ENCODE measurements at regions not wholly inside any gene's neighbourhood (a gene's known extent, or its start where the extent isn't known, plus 50 kb on each side); places are given as distances from the start of the nearest gene placed in this dataset.

DNA sequence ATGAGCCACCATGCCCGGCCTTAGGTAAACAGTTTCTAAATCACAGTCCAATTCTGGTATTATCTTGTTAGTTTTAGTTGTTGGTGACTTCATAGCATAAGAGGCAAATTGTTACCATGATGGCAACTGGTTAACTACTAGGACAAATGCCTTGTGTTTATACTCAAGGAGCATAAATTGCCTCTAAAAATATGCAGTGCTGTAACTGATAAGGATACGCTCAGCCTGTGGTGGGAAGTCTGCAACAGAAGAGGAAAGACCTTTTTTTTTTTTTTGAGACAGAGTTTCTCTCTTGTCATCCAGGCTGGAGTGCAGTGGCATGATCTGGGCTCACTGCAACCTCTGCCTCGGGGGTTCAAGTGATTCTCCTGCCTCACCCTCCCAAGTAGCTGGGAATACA, 311.9 kb upstream of the ARGLU1 start:
- Histone ChIP-seq H3K79me2 (ENCODE audit: insufficient read depth, low read length) (no peaks in the 10 kb centered on the region), H2AFZ (ENCODE audit: low read depth, low read length) (no peak overlapping the region), H3K36me3 (ENCODE audit: insufficient read depth, low read length) (no peaks in the 10 kb centered on the region), H3K9ac (ENCODE audit: low read length) (no peak overlapping the region), H3K4me3 (ENCODE audit: insufficient read depth, low read depth, low read length) (no peak overlapping the region), H3K9me3 (ENCODE audit: insufficient read depth, low read depth, low read length) (no peaks in the 10 kb centered on the region), H4K20me1 (ENCODE audit: insufficient read depth, low read length) (no peaks in the 10 kb centered on the region), H3K4me1 (ENCODE audit: insufficient read depth, low read length) (no peaks in the 10 kb centered on the region), H3K27ac (ENCODE audit: low read depth, low read length) (no peak overlapping the region), H3K4me2 (ENCODE audit: low read length) (no peak overlapping the region), H3K27me3 (ENCODE audit: insufficient read depth, low read length) (no peaks in the 10 kb centered on the region)
- H3K27ac Mint-ChIP-seq (ENCODE audit: unreplicated experiment): no peak overlapping the region
- H3K27me3 Mint-ChIP-seq (ENCODE audit: low read depth, unreplicated experiment): no peaks in the 10 kb centered on the region
- no peaks in the 10 kb centered on the region for H3K4me1 Mint-ChIP-seq (ENCODE audit: low read depth, unreplicated experiment)
- H3K4me3 Mint-ChIP-seq (ENCODE audit: unreplicated experiment): no peak overlapping the region
- DNase-seq (ENCODE audit: low read depth) (no peak), FAIRE-seq (no peak)
- no peaks in the 10 kb centered on the region for H3K36me3 Mint-ChIP-seq (ENCODE audit: low read depth, unreplicated experiment)
- no peak for TF ChIP-seq EZH2 (IDR thresholded peaks at IDR 0.05; ENCODE audit: insufficient read depth, low read length)
- TF ChIP-seq, protein P1, sequence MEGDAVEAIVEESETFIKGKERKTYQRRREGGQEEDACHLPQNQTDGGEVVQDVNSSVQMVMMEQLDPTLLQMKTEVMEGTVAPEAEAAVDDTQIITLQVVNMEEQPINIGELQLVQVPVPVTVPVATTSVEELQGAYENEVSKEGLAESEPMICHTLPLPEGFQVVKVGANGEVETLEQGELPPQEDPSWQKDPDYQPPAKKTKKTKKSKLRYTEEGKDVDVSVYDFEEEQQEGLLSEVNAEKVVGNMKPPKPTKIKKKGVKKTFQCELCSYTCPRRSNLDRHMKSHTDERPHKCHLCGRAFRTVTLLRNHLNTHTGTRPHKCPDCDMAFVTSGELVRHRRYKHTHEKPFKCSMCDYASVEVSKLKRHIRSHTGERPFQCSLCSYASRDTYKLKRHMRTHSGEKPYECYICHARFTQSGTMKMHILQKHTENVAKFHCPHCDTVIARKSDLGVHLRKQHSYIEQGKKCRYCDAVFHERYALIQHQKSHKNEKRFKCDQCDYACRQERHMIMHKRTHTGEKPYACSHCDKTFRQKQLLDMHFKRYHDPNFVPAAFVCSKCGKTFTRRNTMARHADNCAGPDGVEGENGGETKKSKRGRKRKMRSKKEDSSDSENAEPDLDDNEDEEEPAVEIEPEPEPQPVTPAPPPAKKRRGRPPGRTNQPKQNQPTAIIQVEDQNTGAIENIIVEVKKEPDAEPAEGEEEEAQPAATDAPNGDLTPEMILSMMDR (IDR thresholded peaks at IDR 0.05; ENCODE audit: insufficient read depth, low read depth, low read length): no peak
- peaks cover 6% of the 10 kb centered on the region for H3K9me3 Mint-ChIP-seq (ENCODE audit: unreplicated experiment)

DNA sequence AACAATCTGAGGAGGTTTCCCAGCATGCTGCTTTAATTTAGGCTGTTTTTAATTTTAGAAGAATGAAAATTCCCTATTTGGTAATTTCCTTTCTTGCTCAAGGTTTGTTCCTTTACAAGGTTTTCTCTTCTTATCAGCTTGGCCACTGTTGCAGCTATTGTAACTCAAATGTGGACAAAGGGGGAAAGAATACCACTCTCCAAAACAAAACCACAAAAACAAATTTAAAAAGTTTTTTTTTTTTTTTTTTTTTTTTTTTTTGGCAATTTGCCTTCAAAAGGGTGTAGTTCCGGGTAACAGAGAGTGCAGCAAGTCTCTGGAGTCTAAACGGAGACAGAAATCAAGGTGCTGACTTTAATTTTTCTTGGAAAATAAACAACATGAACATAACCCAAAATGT, 306.4 kb upstream of the ARGLU1 start:
- Histone ChIP-seq H3K4me3 (ENCODE audit: insufficient read depth, low read depth, low read length) (no peak overlapping the region), H3K36me3 (ENCODE audit: insufficient read depth, low read length) (no peaks in the 10 kb centered on the region), H3K9me3 (ENCODE audit: insufficient read depth, low read depth, low read length) (no peaks in the 10 kb centered on the region), H3K9ac (ENCODE audit: low read length) (no peak overlapping the region), H3K4me2 (ENCODE audit: low read length) (no peak overlapping the region), H2AFZ (ENCODE audit: low read depth, low read length) (no peak overlapping the region), H4K20me1 (ENCODE audit: insufficient read depth, low read length) (no peaks in the 10 kb centered on the region), H3K4me1 (ENCODE audit: insufficient read depth, low read length) (no peaks in the 10 kb centered on the region), H3K79me2 (ENCODE audit: insufficient read depth, low read length) (no peaks in the 10 kb centered on the region), H3K27me3 (ENCODE audit: insufficient read depth, low read length) (no peaks in the 10 kb centered on the region), H3K27ac (ENCODE audit: low read depth, low read length) (no peak overlapping the region)
- Mint-ChIP-seq H3K27me3 (ENCODE audit: low read depth, unreplicated experiment) (no peaks in the 10 kb centered on the region), H3K36me3 (ENCODE audit: low read depth, unreplicated experiment) (no peaks in the 10 kb centered on the region), H3K4me1 (ENCODE audit: low read depth, unreplicated experiment) (no peaks in the 10 kb centered on the region), H3K27ac (ENCODE audit: unreplicated experiment) (no peak overlapping the region), H3K4me3 (ENCODE audit: unreplicated experiment) (no peak overlapping the region), H3K9me3 (ENCODE audit: unreplicated experiment) (peaks cover 6% of the 10 kb centered on the region)
- DNase-seq (ENCODE audit: low read depth) (no peak), FAIRE-seq (no peak)
- TF ChIP-seq, protein P1 (IDR thresholded peaks at IDR 0.05; ENCODE audit: insufficient read depth, low read depth, low read length): no peak
- no peak for TF ChIP-seq EZH2 (IDR thresholded peaks at IDR 0.05; ENCODE audit: insufficient read depth, low read length)

DNA sequence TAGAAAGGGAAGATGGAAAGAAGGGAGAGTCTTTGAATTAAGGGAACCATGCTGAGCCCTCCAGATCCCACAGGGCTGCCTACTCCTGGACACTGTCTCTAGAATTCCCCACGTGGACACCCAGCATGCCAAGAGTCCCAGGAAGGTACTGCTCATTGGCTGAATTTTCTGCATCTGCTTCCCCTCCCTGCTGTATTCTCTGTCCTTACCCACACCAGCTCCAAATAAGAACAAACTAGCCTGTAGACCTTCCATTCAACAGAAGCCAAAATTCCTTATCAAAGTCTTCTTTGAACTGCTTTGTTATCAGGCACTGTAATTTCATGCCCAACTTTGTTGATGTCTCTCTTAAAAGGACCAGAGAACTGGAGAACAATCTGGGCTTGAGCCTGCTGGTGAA, 305.9 kb upstream of the ARGLU1 start:
- no peak overlapping the region for H2AFZ ChIP-seq (ENCODE audit: low read depth, low read length)
- no peaks in the 10 kb centered on the region for H3K27me3 Mint-ChIP-seq (ENCODE audit: low read depth, unreplicated experiment)

More for the DNA sequence above, 305.9 kb upstream of the ARGLU1 start:
- Mint-ChIP-seq H3K9me3 (ENCODE audit: unreplicated experiment) (peaks cover 6% of the 10 kb centered on the region), H3K27ac (ENCODE audit: unreplicated experiment) (no peak overlapping the region), H3K36me3 (ENCODE audit: low read depth, unreplicated experiment) (no peaks in the 10 kb centered on the region), H3K4me1 (ENCODE audit: low read depth, unreplicated experiment) (no peaks in the 10 kb centered on the region), H3K4me3 (ENCODE audit: unreplicated experiment) (no peak overlapping the region)
- DNase-seq (ENCODE audit: low read depth): no peak
- Histone ChIP-seq H3K9me3 (ENCODE audit: insufficient read depth, low read depth, low read length) (no peaks in the 10 kb centered on the region), H3K9ac (ENCODE audit: low read length) (no peak overlapping the region), H3K27me3 (ENCODE audit: insufficient read depth, low read length) (no peaks in the 10 kb centered on the region), H3K4me1 (ENCODE audit: insufficient read depth, low read length) (no peaks in the 10 kb centered on the region), H3K4me3 (ENCODE audit: insufficient read depth, low read depth, low read length) (no peak overlapping the region), H3K36me3 (ENCODE audit: insufficient read depth, low read length) (no peaks in the 10 kb centered on the region), H4K20me1 (ENCODE audit: insufficient read depth, low read length) (no peaks in the 10 kb centered on the region), H3K27ac (ENCODE audit: low read depth, low read length) (no peak overlapping the region), H3K4me2 (ENCODE audit: low read length) (no peak overlapping the region), H3K79me2 (ENCODE audit: insufficient read depth, low read length) (no peaks in the 10 kb centered on the region)
- no peak for FAIRE-seq
- TF ChIP-seq, protein P1 (IDR thresholded peaks at IDR 0.05; ENCODE audit: insufficient read depth, low read depth, low read length): no peak
- no peak for TF ChIP-seq EZH2 (IDR thresholded peaks at IDR 0.05; ENCODE audit: insufficient read depth, low read length)

Measured in astrocyte (in vitro differentiated cells and primary cell).